KG1 (cell line): ENCODE measurements at regions not wholly inside any gene's neighbourhood (a gene's known extent, or its start where the extent isn't known, plus 50 kb on each side); places are given as distances from the start of the nearest gene placed in this dataset.

Experiments
- DNase-seq: peaks from one replicate; lab custom pipeline; 2025; lab: John Stamatoyannopoulos, UW

DNA sequence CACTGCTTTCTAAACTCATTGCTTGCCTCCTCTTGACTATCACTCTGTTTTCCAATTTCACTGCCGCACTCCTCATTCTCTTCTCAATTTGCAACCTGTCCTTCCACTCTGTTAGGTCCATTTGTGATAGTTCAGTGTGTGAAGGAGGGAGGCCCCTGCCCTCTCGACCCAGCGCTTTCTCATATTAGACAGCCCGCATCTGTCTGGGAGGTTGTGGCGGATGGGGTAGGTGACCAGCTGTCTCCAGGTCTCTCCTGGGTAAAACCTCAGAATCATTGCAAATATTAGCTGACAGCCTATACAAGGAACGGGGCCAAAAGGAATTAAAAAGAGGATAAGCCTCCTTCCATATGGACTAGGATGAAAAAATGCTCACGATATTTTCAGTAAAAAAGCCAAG, 358.3 kb downstream of the SHQ1 start:
- DNase-seq: no peak

GRCh38 chr3:72488738-72489035, 359.6 kb downstream of the SHQ1 start:
- no peak for DNase-seq

GRCh38 chr3:72487946-72488737, 360.1 kb downstream of the SHQ1 start:
- no peak for DNase-seq

DNA sequence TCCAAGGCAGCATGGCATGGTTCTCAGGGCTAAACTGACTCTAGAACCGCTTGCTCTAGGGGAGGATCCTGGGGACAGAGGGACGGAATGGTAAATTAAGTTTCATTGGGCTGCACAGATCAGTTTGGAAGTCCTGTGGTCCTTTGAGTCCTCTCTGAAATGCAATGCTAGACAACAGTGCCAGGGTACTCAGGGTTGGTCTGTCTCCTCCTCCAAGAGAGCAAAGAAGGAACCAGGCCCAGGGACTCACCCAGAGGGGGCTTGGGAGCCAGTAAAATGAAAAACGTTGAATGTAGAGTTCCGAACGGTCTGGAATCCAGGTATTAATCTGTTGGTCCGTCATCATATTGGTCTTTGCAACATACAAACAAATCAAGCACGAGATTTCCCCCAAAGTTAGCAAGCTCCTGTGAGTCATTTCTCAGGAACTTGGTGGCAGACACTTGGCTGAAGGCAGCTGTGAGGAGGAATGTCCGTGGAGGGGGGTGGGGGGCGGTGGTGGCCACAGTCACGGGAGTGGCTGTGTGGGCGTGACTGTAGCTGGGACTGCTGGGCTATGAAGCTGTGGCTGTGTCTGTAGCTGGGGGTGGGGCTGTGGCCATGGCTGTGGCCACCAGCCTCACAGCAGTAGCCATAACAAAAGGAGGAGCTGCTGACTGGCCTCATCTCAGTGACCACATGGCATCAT, 361.0 kb downstream of the SHQ1 start:
- no peak for DNase-seq

DNA sequence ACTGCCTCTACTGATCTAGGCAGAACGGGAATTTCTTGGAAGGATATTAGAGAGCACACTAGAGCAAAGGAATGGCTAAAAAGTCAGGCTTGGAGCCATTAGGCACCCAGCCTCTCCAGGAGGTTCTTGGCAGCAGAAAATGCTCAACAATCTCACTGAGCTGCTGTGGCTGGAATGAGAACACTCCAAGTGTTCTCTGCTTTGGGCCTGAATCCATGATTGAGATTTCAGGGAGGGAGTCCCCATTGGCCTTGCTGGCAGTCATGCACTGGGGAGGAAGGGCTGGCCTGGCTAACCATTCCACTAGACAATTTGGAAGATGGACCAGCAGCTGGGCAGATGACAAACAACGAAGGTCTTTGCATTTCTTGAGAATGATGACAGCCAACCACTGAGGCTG, 362.6 kb downstream of the SHQ1 start:
- no peak for DNase-seq

GRCh38 chr3:72483554-72484104, 364.6 kb downstream of the SHQ1 start:
- no peak for DNase-seq

GRCh38 chr3:72482589-72483321, 365.5 kb downstream of the SHQ1 start:
- no peak for DNase-seq

- DNase-seq: no peak
Observed at GRCh38 chr3:72481542-72481941, 366.7 kb downstream of the SHQ1 start.

DNA sequence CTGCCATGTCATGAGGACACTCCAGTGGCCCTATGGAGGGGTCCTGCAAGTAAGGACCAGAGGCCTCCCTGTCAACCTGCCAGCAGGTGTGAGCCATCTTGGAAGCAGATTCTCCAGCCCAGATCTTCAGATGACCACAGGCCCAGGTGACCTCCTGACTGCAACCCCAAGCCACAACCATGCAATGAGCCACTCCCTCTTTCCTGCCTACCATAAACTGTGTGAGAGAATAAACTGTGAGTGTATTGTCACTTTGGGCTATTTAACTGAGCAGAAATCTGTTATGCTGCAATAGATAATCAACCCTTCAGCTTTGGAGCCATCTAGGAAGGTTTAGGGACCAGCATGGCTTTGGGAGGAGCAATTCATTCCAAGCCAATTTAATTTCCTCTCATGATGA, 367.9 kb downstream of the SHQ1 start:
- DNase-seq: no peak

- DNase-seq: no peak
Observed at GRCh38 chr3:72479651-72480215, 368.5 kb downstream of the SHQ1 start.

- DNase-seq: no peak
Observed at GRCh38 chr3:72476139-72476483, 372.1 kb downstream of the SHQ1 start.

DNA sequence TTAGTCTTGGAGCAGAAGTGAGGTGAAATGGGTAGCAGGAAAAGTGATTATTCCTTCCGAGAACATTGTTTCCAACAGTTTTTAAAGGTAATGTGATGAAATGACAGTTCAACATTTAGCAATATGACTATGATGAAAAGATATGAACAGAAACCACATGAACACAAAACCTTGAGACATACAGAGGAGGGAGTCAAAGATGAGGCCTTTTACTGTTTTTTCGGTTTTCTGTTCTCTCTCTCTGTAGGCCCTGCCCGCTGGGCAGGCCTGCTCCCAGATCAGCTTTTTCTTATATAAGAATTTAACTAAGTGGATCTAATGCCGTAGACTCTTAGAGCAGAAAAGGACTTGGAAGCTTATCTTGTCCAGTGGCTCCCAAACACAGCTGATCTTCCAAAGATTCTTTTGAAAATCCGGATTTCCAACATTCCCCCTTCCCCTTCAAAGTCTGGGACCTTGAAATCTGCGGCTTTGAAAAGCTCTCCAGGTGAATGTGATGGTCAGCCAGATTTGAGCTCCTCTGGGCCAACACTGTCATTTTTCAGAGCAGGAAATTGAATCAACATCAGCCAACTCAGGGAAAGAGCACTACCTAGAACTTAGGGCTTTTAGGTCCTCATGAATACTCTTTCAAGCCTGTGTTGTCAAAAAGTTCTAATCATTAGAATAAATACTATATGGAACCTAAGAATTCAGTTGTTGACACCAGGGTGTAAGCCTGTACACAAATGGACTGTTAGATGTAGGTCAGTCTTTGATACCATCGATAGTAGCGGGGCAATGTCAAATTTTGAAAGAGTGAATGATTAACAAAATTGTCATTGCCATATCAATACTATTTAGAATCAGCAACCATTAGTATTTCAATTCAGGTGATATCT, 372.7 kb downstream of the SHQ1 start:
- DNase-seq: peak; percentile 8

GRCh38 chr3:72474775-72475174, 373.5 kb downstream of the SHQ1 start:
- no peak for DNase-seq

DNA sequence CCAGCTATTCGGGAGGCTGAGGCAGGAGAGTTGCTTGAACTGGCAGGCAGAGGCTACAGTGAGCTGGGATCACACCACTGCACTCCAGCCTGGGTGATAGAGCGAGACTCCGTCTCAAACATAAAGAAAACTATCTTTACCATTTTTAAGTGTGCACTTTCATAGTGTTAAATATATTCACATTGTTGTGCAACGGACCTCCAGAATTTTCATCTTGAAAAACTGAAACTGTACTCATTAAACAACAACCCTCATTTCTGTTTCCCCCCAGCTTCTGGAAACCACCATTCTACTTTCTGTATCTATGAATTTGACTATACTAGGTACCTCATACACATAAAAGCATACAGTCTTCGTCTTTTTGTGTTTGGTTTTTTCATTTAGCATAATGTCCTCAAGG, 375.1 kb downstream of the SHQ1 start:
- no peak for DNase-seq

DNA sequence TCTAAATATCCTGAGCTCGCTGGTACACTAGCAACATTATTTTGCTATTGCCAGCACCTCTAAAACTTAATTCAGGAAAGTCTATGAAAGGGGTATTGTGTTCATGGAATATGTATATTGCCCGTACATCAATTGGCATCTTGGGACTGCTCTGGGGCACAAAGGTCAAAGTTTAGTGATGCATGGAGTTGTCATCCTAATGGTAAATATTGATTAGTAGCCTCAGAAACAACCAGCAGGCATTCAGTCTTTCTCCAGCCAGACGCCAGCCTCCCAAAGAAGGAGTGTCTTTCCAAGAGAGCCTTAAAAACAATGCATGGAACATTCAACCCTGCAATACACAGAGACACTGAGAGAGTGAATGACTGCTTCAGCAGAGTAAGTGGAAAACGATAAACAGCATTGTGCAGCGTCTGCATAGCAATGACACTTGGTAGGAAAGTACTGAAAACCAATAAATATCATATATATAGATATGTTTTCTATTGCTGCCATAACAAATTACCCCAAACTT, 377.3 kb downstream of the SHQ1 start:
- DNase-seq: no peak

DNA sequence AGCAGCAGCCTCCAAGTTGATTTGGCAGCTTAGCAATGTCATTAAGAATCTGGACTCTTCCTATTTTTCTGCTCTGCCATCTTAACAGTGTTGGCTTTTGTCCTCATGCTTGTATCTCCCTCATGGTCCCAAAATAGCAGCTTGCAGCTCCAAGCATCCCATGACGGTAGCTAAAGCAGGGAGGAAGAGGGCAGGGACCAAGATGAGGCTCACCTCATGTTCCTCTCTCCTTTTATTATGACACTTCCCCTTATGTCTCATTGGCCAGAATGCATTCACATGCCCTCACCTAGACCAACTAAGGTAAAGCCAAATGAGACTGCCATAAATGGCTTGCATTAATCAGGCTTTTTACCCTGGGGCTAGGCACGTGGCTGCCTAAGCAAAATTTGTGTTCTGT, 382.4 kb downstream of the SHQ1 start:
- DNase-seq: no peak

DNA sequence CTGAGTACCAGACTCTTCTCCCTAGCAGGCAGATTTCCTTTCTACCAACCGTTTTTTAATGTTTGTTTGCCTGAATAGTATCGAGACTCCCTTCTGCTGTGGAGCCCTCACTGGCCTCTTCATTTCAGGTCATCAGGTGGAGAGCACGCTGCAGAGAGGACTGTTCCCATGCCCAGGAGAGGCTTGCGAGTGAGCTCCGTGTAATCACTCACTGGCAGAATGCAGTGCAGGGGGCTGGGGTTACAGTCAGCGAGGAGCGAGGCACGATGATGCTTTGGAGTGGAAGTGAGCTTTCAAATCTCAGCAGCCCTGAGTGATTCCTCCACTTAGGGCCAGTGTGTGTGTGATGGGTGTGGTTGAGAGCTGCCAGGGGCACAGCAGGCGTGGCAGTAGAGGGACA, 385.2 kb downstream of the SHQ1 start:
- DNase-seq: no peak

- no peak for DNase-seq
Observed at GRCh38 chr3:72462595-72463011, 385.6 kb downstream of the SHQ1 start.

DNA sequence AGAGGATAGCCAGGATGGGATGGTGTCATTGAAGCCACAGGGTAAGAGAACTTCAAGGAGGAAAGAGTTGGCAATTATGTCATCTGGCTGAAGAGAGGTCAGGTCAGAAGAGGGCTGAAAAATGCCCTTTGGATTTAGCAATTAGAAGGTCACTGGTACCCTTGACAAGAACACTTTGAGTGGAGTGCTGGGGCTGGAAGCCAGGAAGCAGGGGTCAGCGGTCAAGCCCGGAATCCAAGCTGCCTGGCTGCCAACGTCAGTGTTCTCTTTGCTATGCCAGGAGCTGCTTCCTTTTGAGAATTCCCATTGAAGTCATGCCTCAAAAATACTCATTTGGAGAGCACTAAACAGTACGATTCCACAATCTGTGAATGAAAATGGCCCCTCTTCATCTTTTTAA, 386.5 kb downstream of the SHQ1 start:
- DNase-seq: no peak

GRCh38 chr3:72460205-72461174, 387.8 kb downstream of the SHQ1 start:
- DNase-seq: no peak
